ENCODE measurements at regions not wholly inside any gene's neighbourhood (a gene's known extent, or its start where the extent isn't known, plus 50 kb on each side); places are given as distances from the start of the nearest gene placed in this dataset.
"Not testable (repeated sequence)": the region's sequence is repeated elsewhere in the genome, so short reads cannot be mapped to it uniquely, and the experiment has no call there.

DNA sequence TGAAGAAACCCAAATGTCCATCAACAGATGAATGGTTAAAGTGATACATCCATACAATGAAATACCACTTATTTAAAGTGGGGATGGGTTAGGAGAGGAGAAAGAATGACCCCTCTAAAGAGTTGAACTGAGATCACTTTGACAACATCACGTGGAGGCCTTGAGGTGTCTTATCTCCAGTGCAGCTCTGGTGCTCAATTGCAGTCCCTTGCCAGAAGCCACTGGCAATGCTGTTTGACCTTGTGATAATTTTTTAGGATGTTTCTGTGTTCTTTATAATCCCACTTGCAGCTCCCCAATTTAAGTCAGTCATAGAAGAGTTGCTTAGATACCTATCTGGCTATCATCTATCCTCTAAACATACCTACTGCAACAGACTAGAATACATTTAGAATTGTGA is 167.6 kb downstream of the ZNF648 start:
- Histone ChIP-seq H4K20me1 (ENCODE audit: insufficient read depth, low read length) (no peaks in the 10 kb centered on the region), H3K79me2 (ENCODE audit: low read length) (no peaks in the 10 kb centered on the region), H3K27ac (ENCODE audit: low read length) (no peak overlapping the region), H2AFZ (ENCODE audit: low read length) (no peak overlapping the region), H3K27me3 (replicated peaks; ENCODE audit: insufficient read depth, low read length) (no peaks in the 10 kb centered on the region), H3K9ac (ENCODE audit: low read length) (no peak overlapping the region), H3F3A (ENCODE audit: insufficient read depth, low read length) (no peaks in the 10 kb centered on the region), H3K9me2 (replicated peaks; ENCODE audit: insufficient read depth, low read length) (no peaks in the 10 kb centered on the region), H3K36me3 (replicated peaks; ENCODE audit: insufficient read depth, low read length) (no peaks in the 10 kb centered on the region), H3K4me3 (ENCODE audit: low read length) (no peak overlapping the region), H3K4me1 (ENCODE audit: low read length) (no peaks in the 10 kb centered on the region), H3K9me3 (replicated peaks; ENCODE audit: insufficient read depth, low read length) (no peaks in the 10 kb centered on the region), H3K4me2 (ENCODE audit: low read depth, low read length) (no peak overlapping the region)
- TF ChIP-seq EZH2 (optimal IDR thresholded peaks at IDR 0.05; ENCODE audit: low read depth, low read length) (no peak), EZH2phosphoT487 (IDR thresholded peaks at IDR 0.05; ENCODE audit: low read length) (no peak)
- TF ChIP-seq, protein P1, sequence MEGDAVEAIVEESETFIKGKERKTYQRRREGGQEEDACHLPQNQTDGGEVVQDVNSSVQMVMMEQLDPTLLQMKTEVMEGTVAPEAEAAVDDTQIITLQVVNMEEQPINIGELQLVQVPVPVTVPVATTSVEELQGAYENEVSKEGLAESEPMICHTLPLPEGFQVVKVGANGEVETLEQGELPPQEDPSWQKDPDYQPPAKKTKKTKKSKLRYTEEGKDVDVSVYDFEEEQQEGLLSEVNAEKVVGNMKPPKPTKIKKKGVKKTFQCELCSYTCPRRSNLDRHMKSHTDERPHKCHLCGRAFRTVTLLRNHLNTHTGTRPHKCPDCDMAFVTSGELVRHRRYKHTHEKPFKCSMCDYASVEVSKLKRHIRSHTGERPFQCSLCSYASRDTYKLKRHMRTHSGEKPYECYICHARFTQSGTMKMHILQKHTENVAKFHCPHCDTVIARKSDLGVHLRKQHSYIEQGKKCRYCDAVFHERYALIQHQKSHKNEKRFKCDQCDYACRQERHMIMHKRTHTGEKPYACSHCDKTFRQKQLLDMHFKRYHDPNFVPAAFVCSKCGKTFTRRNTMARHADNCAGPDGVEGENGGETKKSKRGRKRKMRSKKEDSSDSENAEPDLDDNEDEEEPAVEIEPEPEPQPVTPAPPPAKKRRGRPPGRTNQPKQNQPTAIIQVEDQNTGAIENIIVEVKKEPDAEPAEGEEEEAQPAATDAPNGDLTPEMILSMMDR (IDR thresholded peaks at IDR 0.05; ENCODE audit: low read length), result no peak
- no peak for DNase-seq

DNA sequence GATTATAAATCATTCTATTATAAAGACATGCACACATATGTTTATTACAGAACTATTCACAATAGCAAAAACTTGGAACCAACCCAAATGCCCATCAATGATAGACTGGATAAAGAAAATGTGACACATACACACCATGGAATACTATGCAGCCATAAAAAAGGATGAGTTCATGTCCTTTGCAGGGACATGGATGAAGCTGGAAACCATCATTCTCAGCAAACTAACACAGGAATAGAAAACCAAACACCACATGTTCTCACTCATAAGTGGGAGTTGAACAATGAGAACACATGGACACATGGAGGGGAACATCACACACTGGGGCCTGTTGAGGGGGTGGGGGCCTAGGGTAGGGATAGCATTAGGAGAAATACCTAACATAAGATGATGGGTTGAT is 168.4 kb downstream of the ZNF648 start:
- H3K4me1 ChIP-seq (ENCODE audit: low read length); H3K4me2 ChIP-seq (ENCODE audit: low read depth, low read length); H3K9ac ChIP-seq (ENCODE audit: low read length); H3K27ac ChIP-seq (ENCODE audit: low read length); H3K9me2 ChIP-seq (replicated peaks; ENCODE audit: insufficient read depth, low read length); H4K20me1 ChIP-seq (ENCODE audit: insufficient read depth, low read length); H3K79me2 ChIP-seq (ENCODE audit: low read length); H3F3A ChIP-seq (ENCODE audit: insufficient read depth, low read length); H2AFZ ChIP-seq (ENCODE audit: low read length); DNase-seq; H3K4me3 ChIP-seq (ENCODE audit: low read length); H3K9me3 ChIP-seq (replicated peaks; ENCODE audit: insufficient read depth, low read length); H3K27me3 ChIP-seq (replicated peaks; ENCODE audit: insufficient read depth, low read length); H3K36me3 ChIP-seq (replicated peaks; ENCODE audit: insufficient read depth, low read length): not testable (repeated sequence)

- no peaks in the 10 kb centered on the region for H3K79me2 ChIP-seq (ENCODE audit: low read length)
- no peaks in the 10 kb centered on the region for H3F3A ChIP-seq (ENCODE audit: insufficient read depth, low read length)
- no peak for DNase-seq
- no peak overlapping the region for H3K9ac ChIP-seq (ENCODE audit: low read length)
- no peaks in the 10 kb centered on the region for H3K4me1 ChIP-seq (ENCODE audit: low read length)
- no peaks in the 10 kb centered on the region for H3K9me3 ChIP-seq (replicated peaks; ENCODE audit: insufficient read depth, low read length)
- TF ChIP-seq, protein P1 (IDR thresholded peaks at IDR 0.05; ENCODE audit: low read length), result no peak
- TF ChIP-seq EZH2 (optimal IDR thresholded peaks at IDR 0.05; ENCODE audit: low read depth, low read length) (no peak), EZH2phosphoT487 (IDR thresholded peaks at IDR 0.05; ENCODE audit: low read length) (no peak)
- no peak overlapping the region for H2AFZ ChIP-seq (ENCODE audit: low read length)
- no peak overlapping the region for H3K27ac ChIP-seq (ENCODE audit: low read length)
- H3K4me2 ChIP-seq (ENCODE audit: low read depth, low read length), result no peak overlapping the region
- H3K9me2 ChIP-seq (replicated peaks; ENCODE audit: insufficient read depth, low read length), result no peaks in the 10 kb centered on the region
- no peaks in the 10 kb centered on the region for H3K27me3 ChIP-seq (replicated peaks; ENCODE audit: insufficient read depth, low read length)
- no peaks in the 10 kb centered on the region for H4K20me1 ChIP-seq (ENCODE audit: insufficient read depth, low read length)
- H3K36me3 ChIP-seq (replicated peaks; ENCODE audit: insufficient read depth, low read length), result no peaks in the 10 kb centered on the region
- H3K4me3 ChIP-seq (ENCODE audit: low read length), result no peak overlapping the region
Observed at GRCh38 chr1:181872562-181872961, 188.9 kb downstream of the ZNF648 start.

DNA sequence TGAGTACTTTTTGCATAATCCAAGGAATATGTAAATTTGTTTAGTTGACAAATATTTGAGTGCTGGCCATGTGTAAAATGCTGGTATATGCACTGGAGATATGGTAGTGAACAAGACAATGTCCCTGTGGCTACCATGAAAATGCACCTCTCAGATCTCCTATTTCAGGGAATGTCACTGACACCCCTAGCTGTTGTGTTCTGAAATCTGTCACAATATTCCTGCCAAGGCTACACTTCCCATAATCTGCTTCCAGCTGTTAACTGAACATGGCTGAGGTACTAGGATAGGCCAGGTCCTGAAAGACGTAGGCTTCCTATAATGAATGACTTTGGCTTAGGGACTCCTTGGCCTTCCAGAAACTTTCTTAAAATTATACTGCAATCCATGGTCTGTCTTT is 197.8 kb downstream of the ZNF648 start:
- TF ChIP-seq EZH2 (optimal IDR thresholded peaks at IDR 0.05; ENCODE audit: low read depth, low read length), result no peak
- TF ChIP-seq, protein P1 (IDR thresholded peaks at IDR 0.05; ENCODE audit: low read length), result no peak
- TF ChIP-seq EZH2phosphoT487 (IDR thresholded peaks at IDR 0.05; ENCODE audit: low read length), result no peak

More for the DNA sequence above, 197.8 kb downstream of the ZNF648 start:
- no peak overlapping the region for H3K27ac ChIP-seq (ENCODE audit: low read length)
- no peak overlapping the region for H3K9ac ChIP-seq (ENCODE audit: low read length)
- H3K9me2 ChIP-seq (replicated peaks; ENCODE audit: insufficient read depth, low read length), result no peaks in the 10 kb centered on the region
- no peaks in the 10 kb centered on the region for H3K4me1 ChIP-seq (ENCODE audit: low read length)
- H3K36me3 ChIP-seq (replicated peaks; ENCODE audit: insufficient read depth, low read length), result no peaks in the 10 kb centered on the region
- H3K9me3 ChIP-seq (replicated peaks; ENCODE audit: insufficient read depth, low read length), result no peaks in the 10 kb centered on the region
- no peaks in the 10 kb centered on the region for H3F3A ChIP-seq (ENCODE audit: insufficient read depth, low read length)
- H3K4me2 ChIP-seq (ENCODE audit: low read depth, low read length), result no peak overlapping the region
- H3K27me3 ChIP-seq (replicated peaks; ENCODE audit: insufficient read depth, low read length), result no peaks in the 10 kb centered on the region
- DNase-seq, result no peak
- H3K4me3 ChIP-seq (ENCODE audit: low read length), result no peak overlapping the region
- H4K20me1 ChIP-seq (ENCODE audit: insufficient read depth, low read length), result no peaks in the 10 kb centered on the region
- H2AFZ ChIP-seq (ENCODE audit: low read length), result no peak overlapping the region
- H3K79me2 ChIP-seq (ENCODE audit: low read length), result no peaks in the 10 kb centered on the region

All from MM.1S (cell line).